HG02678 (cell line): ENCODE measurements at regions not wholly inside any gene's neighbourhood (a gene's known extent, or its start where the extent isn't known, plus 50 kb on each side); places are given as distances from the start of the nearest gene placed in this dataset.

Source experiments
- ATAC-seq: cut with Tn5 transposase; IDR thresholded peaks from one replicate; pipeline ENCODE4 v1.9.1; 2021; ENCODE audit warnings: mild to moderate bottlenecking, moderate library complexity; ENCODE audit not compliant: unreplicated experiment

DNA sequence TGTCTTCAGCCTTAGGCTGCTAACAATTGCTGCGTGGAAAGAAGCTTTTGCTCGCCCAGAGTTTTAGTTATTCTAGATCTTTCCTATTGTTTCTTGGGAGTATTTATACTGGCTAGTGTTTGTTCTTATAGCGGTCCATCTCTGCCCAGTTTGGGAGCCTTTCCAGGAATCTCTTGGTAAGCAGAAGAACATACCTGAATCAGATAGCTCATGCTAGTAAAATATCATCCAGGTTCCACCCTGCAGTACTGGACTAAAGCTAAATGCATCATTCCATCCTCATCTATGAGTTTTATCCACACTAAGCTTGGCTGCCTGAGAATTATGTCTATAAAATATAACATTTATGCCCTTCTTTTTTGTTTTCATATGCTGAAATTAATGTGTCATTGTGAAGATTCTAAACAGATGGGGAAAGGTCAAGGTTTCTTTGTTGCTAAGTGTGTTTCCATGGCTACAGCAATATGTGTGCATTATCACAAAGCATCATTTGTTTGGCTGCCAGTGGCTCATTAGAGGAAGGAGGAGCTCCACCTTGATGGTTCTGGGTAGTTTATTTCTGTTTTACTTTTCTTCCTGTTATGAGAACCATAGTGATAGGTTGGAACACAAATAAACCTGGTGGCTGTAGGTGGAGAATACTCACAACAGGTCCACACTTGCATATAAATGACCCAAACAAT lies 182.8 kb downstream of the PIK3C3 start:
- ATAC-seq = no peak

DNA sequence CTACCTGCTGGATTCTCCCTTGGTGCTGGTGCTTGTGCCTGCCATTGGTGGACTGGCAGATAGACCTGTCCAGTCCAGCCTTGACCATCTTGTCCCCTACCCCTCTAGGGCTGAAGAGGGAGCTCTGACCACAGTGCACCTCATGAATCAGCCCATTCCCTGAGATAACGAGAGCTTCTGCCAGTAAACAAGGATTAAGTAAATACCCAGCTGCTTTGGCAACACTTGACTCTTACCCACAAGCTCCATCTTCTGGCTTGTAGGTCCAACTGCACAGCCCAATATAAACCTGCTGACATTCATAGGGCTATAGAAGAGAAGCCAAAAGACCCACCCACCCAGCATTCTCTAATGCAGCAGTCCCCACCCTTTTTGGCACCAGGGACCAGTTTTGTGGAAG lies 186.4 kb downstream of the PIK3C3 start:
- ATAC-seq = no peak

DNA sequence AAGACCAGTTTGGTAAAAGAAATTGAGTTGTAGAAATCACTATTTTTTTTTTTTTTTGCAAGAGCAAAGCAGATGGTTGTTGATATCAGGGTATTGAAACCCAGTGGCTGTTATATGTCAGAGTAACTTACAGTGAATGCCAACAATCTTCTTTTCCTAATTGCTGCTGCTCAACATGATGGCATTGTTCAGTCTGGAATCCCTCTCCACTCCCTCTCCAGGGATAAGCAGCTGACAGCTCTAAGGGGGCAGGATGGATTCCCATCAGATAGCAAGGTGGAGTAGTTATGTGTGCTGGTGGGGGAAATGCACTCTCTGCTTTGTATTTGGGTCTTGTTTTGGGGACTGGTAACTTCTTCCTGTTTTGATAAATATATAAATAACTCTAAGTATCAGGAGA lies 200.0 kb downstream of the PIK3C3 start:
- no peak for ATAC-seq

DNA sequence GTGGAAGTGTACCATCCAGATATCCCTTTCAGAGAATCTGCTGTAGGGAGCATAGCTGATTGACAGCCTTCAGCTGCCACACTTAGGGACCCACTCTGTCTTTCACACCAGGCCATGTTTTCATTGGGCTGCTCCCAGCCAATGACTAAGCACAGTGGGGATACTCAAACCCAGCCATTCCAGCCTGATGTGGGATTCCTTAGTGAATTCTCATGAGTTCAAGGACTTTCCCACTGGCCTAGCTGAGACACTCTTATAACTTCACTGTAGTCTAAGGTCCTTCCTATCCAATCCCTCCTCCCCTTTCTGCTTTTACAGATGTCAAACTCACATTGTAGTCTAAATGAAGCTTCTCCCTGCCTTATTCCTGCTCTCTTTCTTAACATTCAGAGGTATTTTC lies 201.2 kb downstream of the PIK3C3 start:
- ATAC-seq = no peak

DNA sequence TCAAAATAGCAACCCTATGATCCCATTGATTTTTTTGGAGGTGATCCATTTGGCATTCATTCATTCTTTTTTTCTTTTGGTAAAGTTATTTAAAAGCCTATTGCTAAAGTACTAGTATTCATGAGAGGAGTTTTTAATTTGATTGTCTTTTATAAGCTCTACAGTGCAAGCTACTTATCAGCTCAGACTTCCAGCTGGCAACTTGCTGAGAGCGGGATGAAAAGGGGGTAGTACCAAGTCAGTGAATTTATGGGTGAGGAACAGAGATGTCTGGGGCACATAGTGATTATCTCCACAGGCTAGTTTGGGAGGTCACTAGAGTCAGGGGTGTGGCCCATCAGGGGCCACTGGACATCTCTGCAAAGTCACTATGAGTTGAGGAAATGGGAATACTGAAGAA lies 202.4 kb downstream of the PIK3C3 start:
- ATAC-seq = no peak

DNA sequence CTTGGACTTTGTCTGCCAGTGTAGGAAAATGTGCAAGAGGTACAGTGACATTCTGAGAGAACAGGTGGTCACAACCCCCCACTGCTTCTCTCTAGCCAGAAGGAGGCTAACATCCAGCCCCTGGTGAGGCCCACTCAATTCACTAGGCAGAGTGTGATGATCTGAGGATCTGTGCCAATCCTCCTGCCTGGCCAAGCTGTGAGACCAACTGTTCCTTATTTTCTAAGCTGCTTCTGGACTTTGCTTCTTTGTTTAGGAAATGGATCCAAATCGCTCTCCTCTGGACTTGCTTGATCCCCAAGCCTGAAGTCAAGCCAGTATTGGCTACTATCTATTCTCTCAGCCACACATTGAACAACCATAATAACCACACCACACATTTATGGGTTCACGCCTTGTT lies 202.8 kb downstream of the PIK3C3 start:
- ATAC-seq = no peak

DNA sequence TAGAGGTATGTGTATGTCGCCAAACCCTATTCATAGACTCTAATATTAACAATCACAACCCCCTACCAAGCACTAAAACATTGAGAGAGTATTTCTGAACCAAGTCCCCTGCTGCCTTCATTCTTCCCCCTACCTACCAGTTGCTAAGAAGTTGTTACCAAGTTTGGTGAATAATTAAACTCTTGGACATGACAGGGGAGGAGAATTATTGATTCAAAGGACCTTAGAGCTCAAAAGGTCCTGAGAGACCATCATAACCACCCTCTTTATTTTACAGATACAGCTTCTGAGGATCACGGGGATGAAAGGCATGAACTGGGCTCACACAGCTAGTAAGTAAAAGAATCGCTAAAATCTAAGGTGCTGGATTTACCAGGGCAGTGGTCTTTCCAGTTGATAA lies 204.1 kb downstream of the PIK3C3 start:
- ATAC-seq = no peak

DNA sequence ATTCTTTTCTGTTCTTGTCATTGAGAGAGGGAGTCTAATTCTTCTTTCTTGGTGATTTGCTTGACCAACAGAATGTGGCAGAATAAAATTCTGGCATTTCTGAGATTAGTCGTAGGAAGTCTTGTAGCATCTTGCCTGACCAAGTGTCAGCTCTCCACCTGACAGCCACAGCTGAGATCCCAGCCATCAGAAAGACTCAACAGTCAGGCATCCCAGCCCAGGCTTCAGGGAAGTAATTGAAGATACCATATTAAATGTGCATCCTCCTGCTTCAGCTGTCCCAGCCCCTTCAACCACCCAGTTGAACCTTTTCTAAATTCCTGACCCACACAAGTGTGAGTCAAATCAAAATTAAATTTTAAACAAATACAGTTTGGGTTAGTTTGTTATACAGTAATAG lies 208.3 kb downstream of the PIK3C3 start:
- ATAC-seq = no peak

DNA sequence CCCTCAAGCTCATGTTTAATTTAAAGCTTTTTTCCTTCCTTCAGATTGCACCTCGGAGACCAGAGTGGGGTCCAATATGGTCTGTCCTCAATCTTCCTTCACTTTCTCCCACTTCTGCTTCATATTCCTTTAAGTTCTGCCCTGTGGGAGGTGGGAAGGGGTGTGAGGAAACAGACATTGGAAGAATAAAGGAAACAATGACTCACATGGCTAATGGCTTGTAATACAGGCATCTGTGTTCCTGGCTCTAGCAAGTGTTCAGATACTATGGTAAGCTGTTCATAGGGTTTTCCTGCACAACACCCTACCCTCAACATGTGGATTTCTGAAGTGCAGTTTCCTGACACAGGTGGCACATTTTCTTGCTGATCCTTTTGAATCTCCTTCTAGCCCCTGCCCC lies 209.5 kb downstream of the PIK3C3 start:
- ATAC-seq = no peak

DNA sequence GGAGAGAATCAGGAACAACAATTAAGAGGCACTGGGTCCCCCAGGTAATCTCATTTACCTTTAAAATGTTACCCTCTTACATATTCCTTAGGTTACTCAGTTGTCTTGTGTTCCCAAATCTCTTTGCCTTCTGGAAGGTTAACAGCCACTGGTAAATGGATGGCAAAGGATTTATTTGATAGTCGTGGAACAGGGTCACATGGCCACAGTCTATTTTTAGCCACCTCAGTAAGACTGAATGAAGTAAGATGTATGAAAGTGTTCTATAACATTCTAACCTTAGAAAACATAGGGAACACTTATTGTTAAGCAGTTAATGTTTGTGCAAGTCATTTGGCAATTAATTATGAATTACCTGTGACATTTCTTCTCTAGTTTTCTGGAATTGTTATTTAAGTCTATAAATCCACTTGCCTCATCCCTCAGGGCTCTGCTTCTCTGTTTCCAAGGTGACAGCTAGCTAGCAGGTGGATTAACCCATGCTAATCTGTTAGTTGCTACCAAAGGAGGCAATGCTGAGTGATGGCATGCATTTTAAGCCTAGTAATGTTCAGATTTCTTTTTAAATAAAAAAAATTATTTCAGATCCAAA lies 211.0 kb downstream of the PIK3C3 start:
- ATAC-seq = no peak

DNA sequence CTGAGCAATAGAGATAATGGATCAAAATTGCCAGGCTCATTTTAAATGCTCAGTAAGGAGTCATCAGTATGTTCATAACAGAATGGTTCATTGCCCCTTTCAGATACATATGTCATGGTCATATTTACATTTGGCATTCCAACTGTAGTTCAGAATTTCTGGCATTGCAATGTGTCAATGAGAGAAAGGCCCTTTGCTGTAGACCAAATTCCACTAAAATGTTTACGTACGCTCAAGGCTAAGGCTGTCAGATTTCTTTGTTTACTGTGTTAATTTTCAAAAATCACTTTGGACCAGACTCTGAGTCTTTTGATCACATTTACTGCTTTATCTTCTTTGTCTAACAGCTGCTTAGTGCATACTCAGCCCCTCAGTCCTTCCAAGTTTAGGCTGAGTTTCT lies 213.5 kb downstream of the PIK3C3 start:
- ATAC-seq = no peak

DNA sequence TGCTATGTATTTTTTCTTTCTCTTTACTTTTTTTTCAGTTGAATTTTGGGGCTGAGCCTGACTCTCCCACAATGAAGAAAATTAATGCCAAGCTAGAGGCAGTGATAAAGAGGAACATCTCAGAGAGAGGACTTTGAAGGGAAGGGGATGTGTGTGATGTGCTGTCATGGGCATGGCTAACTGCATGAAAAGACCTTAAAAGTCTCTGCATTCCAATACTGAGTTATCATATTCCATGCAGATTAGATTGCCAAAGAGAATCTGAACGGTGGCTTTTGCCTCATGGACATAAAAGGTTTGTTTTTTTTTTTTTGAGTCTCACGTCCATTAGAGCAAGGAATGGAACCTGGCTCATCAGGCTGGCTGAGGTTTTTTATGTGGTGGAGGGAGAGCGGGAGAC lies 213.9 kb downstream of the PIK3C3 start:
- no peak for ATAC-seq

DNA sequence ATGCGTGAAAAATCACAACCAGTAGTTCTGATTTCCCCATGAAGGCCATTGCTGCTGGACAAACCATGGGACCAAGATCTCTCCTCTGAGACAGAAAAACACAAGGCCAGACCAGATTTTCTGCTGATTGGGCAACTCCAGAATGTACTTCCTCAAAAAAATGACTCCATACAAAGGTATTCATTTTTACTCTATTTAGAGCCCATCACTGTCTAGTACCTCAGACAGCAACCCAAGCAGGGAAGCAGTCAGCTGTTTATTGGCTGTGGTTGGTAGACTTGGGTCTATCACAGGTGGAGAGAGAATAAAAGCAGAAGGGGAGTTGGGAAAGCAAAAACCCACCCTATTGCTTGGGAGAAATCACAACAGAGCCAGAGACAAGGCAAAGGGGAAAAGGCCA lies 219.9 kb downstream of the PIK3C3 start:
- no peak for ATAC-seq

DNA sequence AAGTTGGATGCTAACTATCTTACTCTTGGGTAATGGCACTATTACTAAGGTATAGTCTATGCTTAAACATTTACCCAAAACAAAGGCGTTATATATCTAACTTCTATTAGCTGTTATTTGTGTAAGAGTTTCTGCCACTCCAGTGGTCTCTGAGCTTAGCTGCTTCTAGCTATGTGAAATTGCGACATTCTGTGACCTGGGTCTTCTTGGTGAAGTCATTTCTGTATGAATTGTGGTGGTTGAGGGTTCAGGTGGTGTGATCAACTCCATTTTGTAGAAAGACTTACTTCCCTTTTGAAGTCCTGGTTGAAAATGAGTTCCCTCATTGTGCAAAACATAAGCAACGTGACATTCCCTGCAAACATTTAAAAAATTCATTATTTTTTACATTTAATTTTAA lies 221.6 kb downstream of the PIK3C3 start:
- no peak for ATAC-seq

DNA sequence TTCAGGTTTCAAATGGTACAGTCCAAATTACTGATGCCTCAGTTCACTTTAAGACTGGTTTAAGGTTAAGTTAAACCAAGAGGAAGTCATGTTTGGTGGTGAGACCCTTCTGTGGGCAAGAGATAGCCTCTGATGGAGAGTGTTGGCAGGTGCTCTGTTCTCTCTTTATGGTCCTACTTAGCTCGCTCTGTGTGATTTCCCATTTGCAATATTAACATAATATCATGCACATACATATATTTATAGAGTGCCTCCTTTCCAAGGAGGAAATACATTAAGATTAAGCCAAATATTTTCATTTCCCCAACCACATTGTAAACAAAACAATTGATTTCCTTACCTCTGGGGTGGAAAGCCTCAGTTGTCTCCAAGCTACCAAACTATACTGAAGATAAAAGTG lies 222.4 kb downstream of the PIK3C3 start:
- no peak for ATAC-seq

DNA sequence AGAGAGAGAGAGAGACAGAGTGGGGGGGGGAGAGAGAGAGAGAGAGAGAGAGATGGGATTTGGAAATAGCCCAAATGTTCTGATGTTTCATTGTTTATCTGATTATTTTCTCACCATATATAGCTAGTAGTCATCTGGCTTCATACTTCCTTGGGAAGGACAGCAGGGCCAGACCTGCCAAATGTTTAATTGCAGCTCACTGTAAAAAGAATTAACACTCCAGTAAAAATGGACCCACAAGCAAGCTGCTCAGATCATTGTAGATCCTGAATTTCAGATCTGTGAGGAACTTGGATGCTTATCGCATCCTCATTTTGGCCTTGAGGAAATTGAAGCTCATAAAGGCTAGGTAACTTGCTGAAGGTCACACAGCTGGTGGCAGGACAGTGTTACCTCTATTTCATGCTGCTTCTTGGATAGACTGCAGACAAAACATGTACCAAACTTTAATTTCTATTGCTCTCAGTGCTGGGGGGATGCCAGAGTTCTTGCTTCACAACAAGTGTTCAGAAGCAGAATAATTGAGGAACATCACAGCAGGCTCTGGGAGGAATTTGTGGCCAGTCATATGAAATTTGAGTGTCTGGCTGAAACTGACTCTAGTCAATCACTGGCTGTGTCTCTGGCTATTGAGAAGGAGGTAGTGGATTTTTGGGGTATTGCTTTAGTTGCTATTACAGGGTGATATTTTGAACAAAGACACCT lies 223.5 kb downstream of the PIK3C3 start:
- ATAC-seq = no peak

DNA sequence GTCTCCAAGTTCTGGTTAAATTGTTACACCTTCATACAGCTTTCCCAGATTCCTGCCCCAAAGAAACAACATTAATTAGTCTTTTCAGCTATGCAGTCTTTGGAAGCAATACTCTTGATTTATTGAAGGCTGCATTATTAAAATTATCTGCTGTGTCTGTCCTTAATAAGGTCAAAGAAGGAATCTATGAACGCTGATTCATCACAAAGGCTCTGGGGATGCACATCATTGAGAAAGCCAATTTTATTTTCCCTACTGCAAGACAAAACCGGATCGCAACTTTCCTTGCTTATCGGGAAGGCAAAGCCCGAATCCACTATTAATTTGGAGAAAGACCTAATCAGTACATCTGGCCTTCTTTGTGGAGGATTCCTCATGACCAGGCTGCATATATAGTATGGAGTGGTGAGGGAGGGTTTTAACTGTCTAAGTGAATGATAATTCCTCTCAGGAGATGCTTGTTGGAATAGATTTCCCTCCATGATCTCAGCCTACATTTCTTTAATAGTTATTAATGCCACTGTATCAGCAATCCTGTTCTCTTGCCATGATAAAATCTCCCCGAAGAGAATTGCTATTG lies 224.6 kb downstream of the PIK3C3 start:
- ATAC-seq = no peak

DNA sequence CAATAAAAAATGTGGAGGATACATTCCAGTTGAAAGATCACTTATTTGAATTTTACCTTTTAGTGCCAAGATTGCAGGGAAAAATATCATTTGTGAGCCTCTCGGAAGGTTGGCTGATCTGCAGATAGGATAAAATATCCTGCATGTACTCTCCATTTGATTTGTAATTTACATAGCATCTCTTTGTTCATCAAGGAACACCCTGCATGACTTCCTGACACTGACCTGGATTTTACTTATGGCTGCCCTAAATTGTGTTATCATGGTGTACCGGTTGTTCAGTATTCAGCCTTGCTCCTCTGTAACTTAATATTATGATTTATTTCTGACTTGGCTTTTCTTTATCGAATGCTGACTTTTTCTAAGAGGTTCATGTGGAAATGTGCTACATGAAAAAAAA lies 226.4 kb downstream of the PIK3C3 start:
- ATAC-seq = no peak

DNA sequence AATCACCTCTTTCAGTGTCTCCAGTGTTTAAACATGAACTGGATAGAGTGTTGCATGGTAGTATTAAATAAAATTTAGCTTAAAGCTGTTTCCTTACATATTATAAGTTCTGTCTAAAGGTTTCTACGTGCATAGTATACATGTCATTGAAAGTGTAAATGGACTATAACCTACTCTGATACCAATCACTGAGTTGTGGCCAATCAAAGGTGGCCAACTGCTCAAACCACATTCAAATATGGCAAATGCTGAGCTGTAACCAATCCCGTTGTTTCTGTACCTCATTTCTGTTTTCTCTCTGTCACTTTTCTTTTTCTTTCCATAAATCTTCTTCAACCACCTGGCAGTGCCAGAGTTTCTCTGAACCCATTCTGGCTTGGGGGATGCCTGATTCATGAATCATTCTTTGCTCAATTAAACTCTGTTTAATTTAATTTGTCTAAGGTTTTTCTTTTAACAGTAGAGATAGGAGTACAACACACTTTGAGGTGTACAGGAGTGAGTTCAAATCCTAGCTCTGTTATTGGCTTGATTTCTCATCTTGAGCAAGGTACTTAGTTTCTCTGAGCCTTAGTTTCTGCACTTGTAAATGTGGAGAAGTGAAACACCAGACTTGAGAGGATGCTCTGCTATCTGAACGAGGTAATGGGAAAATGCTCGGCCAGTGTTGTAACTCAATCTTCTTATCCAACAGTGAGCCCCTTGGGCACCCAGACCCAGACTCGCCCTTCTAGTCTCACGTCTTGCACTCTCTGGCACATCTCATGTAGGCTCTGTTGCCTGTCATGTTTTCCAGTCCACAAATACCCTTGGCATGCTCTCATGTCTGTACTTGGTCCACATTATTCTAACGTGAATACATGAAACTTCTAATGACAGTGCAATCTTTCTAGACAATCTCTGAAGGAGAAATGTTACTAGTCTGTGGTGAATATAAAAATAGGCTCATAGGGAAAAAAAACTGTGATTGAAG lies 228.0 kb downstream of the PIK3C3 start:
- ATAC-seq = no peak

DNA sequence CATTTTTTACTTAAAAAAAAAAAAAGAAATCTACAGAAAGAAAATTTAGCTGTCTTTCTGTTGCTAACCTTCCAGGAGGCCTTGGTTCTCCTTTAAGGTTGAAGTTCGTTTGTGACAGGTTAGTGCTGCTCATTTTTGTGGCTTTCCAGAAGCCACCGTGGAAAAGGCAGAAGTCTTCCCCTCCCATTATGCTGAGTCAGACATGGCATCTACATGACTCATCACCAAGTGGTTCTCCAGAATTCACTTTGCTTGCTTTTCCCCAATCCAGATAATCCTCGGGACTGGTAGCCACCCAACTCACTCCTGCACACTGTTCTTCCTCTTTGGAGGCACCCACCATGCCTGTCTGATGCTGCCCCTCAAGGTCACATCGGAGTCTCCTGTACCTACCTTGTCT lies 228.7 kb downstream of the PIK3C3 start:
- no peak for ATAC-seq
